CD8-positive, alpha-beta memory T cell (primary cell): ENCODE measurements at regions not wholly inside any gene's neighbourhood (a gene's known extent, or its start where the extent isn't known, plus 50 kb on each side); places are given as distances from the start of the nearest gene placed in this dataset.

Experiments
- CTCF ChIA-PET: fragments of 350-600 bp; sonication (Branson Sonifier 250); formaldehyde crosslinking; loops from one replicate; lab custom pipeline; 2021; ENCODE audit warnings: antibody characterized with exemption; lab: Charles Lee
- POLR2A ChIA-PET: fragments of 350-600 bp; sonication (Branson Sonifier 250); formaldehyde crosslinking; loops from one replicate; lab custom pipeline; 2021; ENCODE audit warnings: antibody characterized with exemption; lab: Charles Lee
- DNase-seq, 5 donors: peaks; one replicate each; pipeline versions ENCODE4 v3.0.0 to v3.0.0-alpha.2; 2020 to 2022; ENCODE audit warnings: mixed read lengths in 1 of 5
- H3K27ac ChIP-seq: one replicate; pipeline ENCODE4 v1.7.0; 2013; ENCODE audit warnings: low read depth, mild to moderate bottlenecking, low read length, moderate library complexity
- H3K27me3 ChIP-seq: 2 replicates; pipeline ENCODE4 v1.7.0; 2013; ENCODE audit warnings: low read length, mild to moderate bottlenecking; ENCODE audit not compliant: insufficient read depth, poor library complexity, severe bottlenecking
- H3K36me3 ChIP-seq: 2 replicates; pipeline ENCODE4 v1.7.0; 2013; ENCODE audit warnings: mild to moderate bottlenecking, low read length, moderate library complexity; ENCODE audit not compliant: insufficient read depth
- H3K4me1 ChIP-seq: 2 replicates; pipeline ENCODE4 v1.7.0; 2013; ENCODE audit warnings: mild to moderate bottlenecking, low read length, moderate library complexity; ENCODE audit not compliant: insufficient read depth
- H3K4me3 ChIP-seq: 2 replicates; pipeline ENCODE4 v1.7.0; 2013; ENCODE audit warnings: mild to moderate bottlenecking, low read length
- H3K9me3 ChIP-seq: 2 replicates; pipeline ENCODE4 v1.7.0; 2013; ENCODE audit warnings: mild to moderate bottlenecking, low read length
- H3K27ac Mint-ChIP-seq, 8 donors: one replicate each; pipeline ENCODE4 v1.8.0; 2020 to 2021; ENCODE audit warnings: mixed read lengths in 8 of 8, mild to moderate bottlenecking in 6 of 8, inconsistent platforms in 3 of 8, moderate library complexity in 3 of 8
- H3K27me3 Mint-ChIP-seq, 2 donors: one replicate each; pipeline ENCODE4 v1.8.0; 2020 to 2021; ENCODE audit warnings: mixed read lengths in 2 of 2, mild to moderate bottlenecking in 1 of 2, moderate library complexity in 1 of 2
- H3K36me3 Mint-ChIP-seq, 3 donors: one replicate each; pipeline ENCODE4 v1.8.0; 2020 to 2021; ENCODE audit warnings: mixed read lengths in 3 of 3, inconsistent platforms in 1 of 3, mild to moderate bottlenecking in 1 of 3
- H3K4me1 Mint-ChIP-seq, 3 donors: one replicate each; pipeline ENCODE4 v1.8.0; 2020 to 2021; ENCODE audit warnings: mixed read lengths in 3 of 3, inconsistent platforms in 1 of 3, mild to moderate bottlenecking in 1 of 3
- H3K4me3 Mint-ChIP-seq, 7 donors: one replicate each; pipeline ENCODE4 v1.8.0; 2020 to 2021; ENCODE audit warnings: mixed read lengths in 7 of 7, mild to moderate bottlenecking in 6 of 7, moderate library complexity in 4 of 7, inconsistent platforms in 2 of 7
- H3K9me3 Mint-ChIP-seq, 5 donors: one replicate each; pipeline ENCODE4 v1.8.0; 2020 to 2022; ENCODE audit warnings: mixed read lengths in 5 of 5, mild to moderate bottlenecking in 3 of 5, moderate library complexity in 2 of 5, inconsistent platforms in 1 of 5

GRCh38 chr9:91155181-91155580 is 206.5 kb downstream of the AUH start:
- CTCF ChIA-PET = no interaction called here
- Mint-ChIP-seq H3K27ac (peak overlapping the region in 1 of 8 donors; percentile 65), H3K4me3 (no peak overlapping the region), H3K9me3 (no peaks in the 10 kb centered on the region), H3K4me1 (peaks cover 39 to 58% (median 43%) of the 10 kb centered on the region in 3 donors), H3K27me3 (no peaks in the 10 kb centered on the region), H3K36me3 (peaks cover 0 to 6% (median 0%) of the 10 kb centered on the region in 3 donors)
- no peak for DNase-seq
- no peak overlapping the region for H3K27ac ChIP-seq
- H3K27me3 ChIP-seq = no peaks in the 10 kb centered on the region
- peaks cover 22% of the 10 kb centered on the region for H3K4me1 ChIP-seq
- no peaks in the 10 kb centered on the region for H3K36me3 ChIP-seq
- no peak overlapping the region for H3K4me3 ChIP-seq
- H3K9me3 ChIP-seq = no peaks in the 10 kb centered on the region
- POLR2A ChIA-PET = no interaction called here

GRCh38 chr9:91155746-91156376 is 205.9 kb downstream of the AUH start:
- no peak for DNase-seq
- H3K27ac Mint-ChIP-seq = peak overlapping the region in 3 of 8 donors; percentile 51 to 89 (median 64)
- H3K4me1 Mint-ChIP-seq = peaks cover 32 to 51% (median 36%) of the 10 kb centered on the region in 3 donors
- H3K9me3 Mint-ChIP-seq = no peaks in the 10 kb centered on the region
- Histone ChIP-seq H3K27ac (no peak overlapping the region), H3K27me3 (no peaks in the 10 kb centered on the region), H3K36me3 (no peaks in the 10 kb centered on the region), H3K9me3 (no peaks in the 10 kb centered on the region), H3K4me3 (no peak overlapping the region), H3K4me1 (peaks cover 15% of the 10 kb centered on the region)
- CTCF ChIA-PET = no interaction called here
- peak overlapping the region in 1 of 7 donors; percentile 54 for H3K4me3 Mint-ChIP-seq
- POLR2A ChIA-PET = no interaction called here
- H3K36me3 Mint-ChIP-seq = peaks cover 0 to 6% (median 0%) of the 10 kb centered on the region in 3 donors
- no peaks in the 10 kb centered on the region for H3K27me3 Mint-ChIP-seq

- Histone ChIP-seq H3K36me3 (no peaks in the 10 kb centered on the region), H3K27ac (no peak overlapping the region), H3K4me3 (no peak overlapping the region), H3K9me3 (no peaks in the 10 kb centered on the region), H3K4me1 (peaks cover 11% of the 10 kb centered on the region), H3K27me3 (no peaks in the 10 kb centered on the region)
- Mint-ChIP-seq H3K9me3 (no peaks in the 10 kb centered on the region), H3K36me3 (peaks cover 0 to 6% (median 0%) of the 10 kb centered on the region in 3 donors), H3K27ac (peak overlapping the region in 5 of 8 donors; percentile 29 to 89 (median 61)), H3K27me3 (no peaks in the 10 kb centered on the region), H3K4me3 (peak overlapping the region in 1 of 7 donors; percentile 68), H3K4me1 (peaks cover 30 to 51% (median 35%) of the 10 kb centered on the region in 3 donors)
- DNase-seq = no peak
- POLR2A ChIA-PET = no interaction called here
- CTCF ChIA-PET = no interaction called here
These were observed 205.1 kb downstream of the AUH start for GRCh38 chr9:91156451-91157234.

- Histone ChIP-seq H3K36me3 (no peaks in the 10 kb centered on the region), H3K4me3 (no peak overlapping the region), H3K27ac (no peak overlapping the region), H3K9me3 (no peaks in the 10 kb centered on the region), H3K4me1 (peaks cover 16% of the 10 kb centered on the region), H3K27me3 (no peaks in the 10 kb centered on the region)
- ChIA-PET POLR2A (no interaction called here), CTCF (no interaction called here)
- Mint-ChIP-seq H3K27ac (no peak overlapping the region), H3K4me3 (no peak overlapping the region), H3K4me1 (peaks cover 30 to 51% (median 35%) of the 10 kb centered on the region in 3 donors), H3K27me3 (no peaks in the 10 kb centered on the region), H3K9me3 (no peaks in the 10 kb centered on the region), H3K36me3 (peaks cover 0 to 2% (median 0%) of the 10 kb centered on the region in 3 donors)
- no peak for DNase-seq
These were observed 203.8 kb downstream of the AUH start for GRCh38 chr9:91157883-91158282.

GRCh38 chr9:91158286-91158685 is 203.4 kb downstream of the AUH start:
- Histone ChIP-seq H3K36me3 (no peaks in the 10 kb centered on the region), H3K4me3 (no peak overlapping the region), H3K9me3 (no peaks in the 10 kb centered on the region), H3K27ac (no peak overlapping the region), H3K27me3 (no peaks in the 10 kb centered on the region), H3K4me1 (peaks cover 20% of the 10 kb centered on the region)
- Mint-ChIP-seq H3K36me3 (no peaks in the 10 kb centered on the region), H3K4me3 (no peak overlapping the region), H3K27ac (peak overlapping the region in 1 of 8 donors; percentile 26), H3K4me1 (peaks cover 30 to 51% (median 36%) of the 10 kb centered on the region in 3 donors), H3K27me3 (no peaks in the 10 kb centered on the region), H3K9me3 (no peaks in the 10 kb centered on the region)
- DNase-seq = no peak
- ChIA-PET CTCF (no interaction called here), POLR2A (no interaction called here)

GRCh38 chr9:91158946-91159345 is 202.8 kb downstream of the AUH start:
- peaks cover 26% of the 10 kb centered on the region for H3K4me1 ChIP-seq
- no peaks in the 10 kb centered on the region for H3K9me3 Mint-ChIP-seq
- peaks cover 33 to 56% (median 43%) of the 10 kb centered on the region in 3 donors for H3K4me1 Mint-ChIP-seq
- ChIA-PET CTCF (no interaction called here), POLR2A (no interaction called here)
- no peak overlapping the region for H3K27ac ChIP-seq
- no peak for DNase-seq
- no peaks in the 10 kb centered on the region for H3K27me3 ChIP-seq
- no peak overlapping the region for H3K4me3 Mint-ChIP-seq
- H3K9me3 ChIP-seq = no peaks in the 10 kb centered on the region
- no peak overlapping the region for H3K4me3 ChIP-seq
- no peaks in the 10 kb centered on the region for H3K27me3 Mint-ChIP-seq
- no peaks in the 10 kb centered on the region for H3K36me3 ChIP-seq
- H3K27ac Mint-ChIP-seq = peak overlapping the region in 3 of 8 donors; percentile 37 to 93 (median 66)
- no peaks in the 10 kb centered on the region for H3K36me3 Mint-ChIP-seq

GRCh38 chr9:91159664-91160121 is 202.0 kb downstream of the AUH start:
- H3K4me1 ChIP-seq = peaks cover 34% of the 10 kb centered on the region
- Mint-ChIP-seq H3K9me3 (no peaks in the 10 kb centered on the region), H3K4me1 (peaks cover 36 to 63% (median 50%) of the 10 kb centered on the region in 3 donors), H3K4me3 (peak overlapping the region in 1 of 7 donors; percentile 40), H3K27ac (no peak overlapping the region), H3K27me3 (no peaks in the 10 kb centered on the region), H3K36me3 (no peaks in the 10 kb centered on the region)
- DNase-seq = no peak
- H3K36me3 ChIP-seq = no peaks in the 10 kb centered on the region
- CTCF ChIA-PET = no interaction called here
- H3K4me3 ChIP-seq = no peak overlapping the region
- H3K27ac ChIP-seq = no peak overlapping the region
- POLR2A ChIA-PET = no interaction called here
- no peaks in the 10 kb centered on the region for H3K9me3 ChIP-seq
- no peaks in the 10 kb centered on the region for H3K27me3 ChIP-seq

GRCh38 chr9:91160181-91160580 is 201.5 kb downstream of the AUH start:
- Mint-ChIP-seq H3K36me3 (no peaks in the 10 kb centered on the region), H3K4me1 (peaks cover 41 to 68% (median 55%) of the 10 kb centered on the region in 3 donors), H3K27ac (no peak overlapping the region), H3K27me3 (no peaks in the 10 kb centered on the region), H3K9me3 (no peaks in the 10 kb centered on the region), H3K4me3 (no peak overlapping the region)
- Histone ChIP-seq H3K4me3 (no peak overlapping the region), H3K36me3 (no peaks in the 10 kb centered on the region), H3K4me1 (peaks cover 39% of the 10 kb centered on the region), H3K27ac (no peak overlapping the region), H3K9me3 (no peaks in the 10 kb centered on the region), H3K27me3 (no peaks in the 10 kb centered on the region)
- POLR2A ChIA-PET = no interaction called here
- CTCF ChIA-PET = no interaction called here
- DNase-seq = no peak
